Hippocampal formation (tissue), 2 donors: ENCODE measurements at regions not wholly inside any gene's neighbourhood (a gene's known extent, or its start where the extent isn't known, plus 50 kb on each side); places are given as distances from the start of the nearest gene placed in this dataset.

Experiments used
- DNase-seq, 2 donors: peaks; one replicate each; lab custom pipeline; 2025; lab: John Stamatoyannopoulos, UW

- DNase-seq, result no peak
Measured at GRCh38 chr6:2562721-2563451, 187.8 kb downstream of the MYLK4 start.

- no peak for DNase-seq
Measured at GRCh38 chr6:2560917-2561698, 189.6 kb downstream of the MYLK4 start.

GRCh38 chr6:2560140-2560818 is 190.4 kb downstream of the MYLK4 start:
- no peak for DNase-seq

GRCh38 chr6:2558861-2559801 is 191.6 kb downstream of the MYLK4 start:
- no peak for DNase-seq

- no peak for DNase-seq
Measured at GRCh38 chr6:2558098-2558680, 192.5 kb downstream of the MYLK4 start.

- DNase-seq, result no peak
Measured at GRCh38 chr6:2557181-2557720, 193.5 kb downstream of the MYLK4 start.

GRCh38 chr6:2556761-2557160 is 194.0 kb downstream of the MYLK4 start:
- DNase-seq, result no peak

- no peak for DNase-seq
Measured at GRCh38 chr6:2554651-2555260, 196.0 kb downstream of the MYLK4 start.

GRCh38 chr6:2552526-2553154 is 198.1 kb downstream of the MYLK4 start:
- DNase-seq, result no peak

GRCh38 chr6:2551705-2552104 is 199.0 kb downstream of the MYLK4 start:
- no peak for DNase-seq

- DNase-seq, result no peak
Measured at GRCh38 chr6:2550247-2550646, 200.5 kb downstream of the MYLK4 start.

- no peak for DNase-seq
Measured at GRCh38 chr6:2549834-2550233, 200.9 kb downstream of the MYLK4 start.

GRCh38 chr6:2547355-2547754 is 203.4 kb downstream of the MYLK4 start:
- DNase-seq, result no peak

- DNase-seq, result no peak
Measured at GRCh38 chr6:2546901-2547300, 203.8 kb downstream of the MYLK4 start.

GRCh38 chr6:2545383-2546038 is 205.2 kb downstream of the MYLK4 start:
- DNase-seq, result no peak

GRCh38 chr6:2543321-2543720 is 207.4 kb downstream of the MYLK4 start:
- DNase-seq, result no peak

GRCh38 chr6:2542858-2543218 is 207.9 kb downstream of the MYLK4 start:
- DNase-seq, result no peak

- no peak for DNase-seq
Measured at GRCh38 chr6:2542101-2542857, 208.4 kb downstream of the MYLK4 start.

GRCh38 chr6:2536451-2536850 is 214.3 kb downstream of the MYLK4 start:
- DNase-seq, result no peak
